ENCODE measurements at regions not wholly inside any gene's neighbourhood (a gene's known extent, or its start where the extent isn't known, plus 50 kb on each side); places are given as distances from the start of the nearest gene placed in this dataset.
A peak's percentile ranks its signal among the peaks of the same experiment; 100 is the strongest.

DNA sequence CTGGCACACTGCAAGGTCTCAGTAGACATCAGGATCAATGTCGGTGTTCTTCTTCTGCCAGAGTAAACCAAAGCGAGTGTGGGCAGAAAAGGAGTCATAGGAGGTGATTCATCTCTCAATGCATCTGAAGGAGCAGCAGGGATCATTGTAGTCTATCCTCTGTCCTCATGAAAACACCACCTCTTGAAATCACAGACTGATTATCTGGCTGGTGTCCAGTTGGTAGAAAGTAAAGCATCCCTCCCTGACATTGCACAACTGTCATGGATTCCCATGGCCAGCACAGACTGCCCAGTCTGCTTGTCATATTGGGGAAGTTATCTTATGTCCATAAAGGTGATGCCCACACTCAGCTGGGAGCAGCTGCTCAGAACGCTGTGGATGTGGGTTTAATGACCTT is 74.1 kb downstream of the ABCC12 start:
- DNase-seq (ENCODE audit: low read depth) = peak; percentile 50
- Histone ChIP-seq H3K4me3 (ENCODE audit: low read depth, low read length) (no peak overlapping the region), H3K27me3 (ENCODE audit: control insufficient read depth, insufficient read depth, low read length) (no peaks in the 10 kb centered on the region), H3K36me3 (ENCODE audit: control insufficient read depth, insufficient read depth, low read length) (no peaks in the 10 kb centered on the region)
- TF ChIP-seq, protein P1, sequence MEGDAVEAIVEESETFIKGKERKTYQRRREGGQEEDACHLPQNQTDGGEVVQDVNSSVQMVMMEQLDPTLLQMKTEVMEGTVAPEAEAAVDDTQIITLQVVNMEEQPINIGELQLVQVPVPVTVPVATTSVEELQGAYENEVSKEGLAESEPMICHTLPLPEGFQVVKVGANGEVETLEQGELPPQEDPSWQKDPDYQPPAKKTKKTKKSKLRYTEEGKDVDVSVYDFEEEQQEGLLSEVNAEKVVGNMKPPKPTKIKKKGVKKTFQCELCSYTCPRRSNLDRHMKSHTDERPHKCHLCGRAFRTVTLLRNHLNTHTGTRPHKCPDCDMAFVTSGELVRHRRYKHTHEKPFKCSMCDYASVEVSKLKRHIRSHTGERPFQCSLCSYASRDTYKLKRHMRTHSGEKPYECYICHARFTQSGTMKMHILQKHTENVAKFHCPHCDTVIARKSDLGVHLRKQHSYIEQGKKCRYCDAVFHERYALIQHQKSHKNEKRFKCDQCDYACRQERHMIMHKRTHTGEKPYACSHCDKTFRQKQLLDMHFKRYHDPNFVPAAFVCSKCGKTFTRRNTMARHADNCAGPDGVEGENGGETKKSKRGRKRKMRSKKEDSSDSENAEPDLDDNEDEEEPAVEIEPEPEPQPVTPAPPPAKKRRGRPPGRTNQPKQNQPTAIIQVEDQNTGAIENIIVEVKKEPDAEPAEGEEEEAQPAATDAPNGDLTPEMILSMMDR (IDR thresholded peaks at IDR 0.05; ENCODE audit: insufficient read depth, low read depth, low read length) = no peak
- POLR2A ChIA-PET = no interaction called here
- CTCF ChIA-PET = interaction anchor here (0.8 to 1.4 kb wide), 2 partner anchors 21 to 938 kb away, joined by 4 to 5 read pairs; partner anchors contain the start of gene NETO2

DNA sequence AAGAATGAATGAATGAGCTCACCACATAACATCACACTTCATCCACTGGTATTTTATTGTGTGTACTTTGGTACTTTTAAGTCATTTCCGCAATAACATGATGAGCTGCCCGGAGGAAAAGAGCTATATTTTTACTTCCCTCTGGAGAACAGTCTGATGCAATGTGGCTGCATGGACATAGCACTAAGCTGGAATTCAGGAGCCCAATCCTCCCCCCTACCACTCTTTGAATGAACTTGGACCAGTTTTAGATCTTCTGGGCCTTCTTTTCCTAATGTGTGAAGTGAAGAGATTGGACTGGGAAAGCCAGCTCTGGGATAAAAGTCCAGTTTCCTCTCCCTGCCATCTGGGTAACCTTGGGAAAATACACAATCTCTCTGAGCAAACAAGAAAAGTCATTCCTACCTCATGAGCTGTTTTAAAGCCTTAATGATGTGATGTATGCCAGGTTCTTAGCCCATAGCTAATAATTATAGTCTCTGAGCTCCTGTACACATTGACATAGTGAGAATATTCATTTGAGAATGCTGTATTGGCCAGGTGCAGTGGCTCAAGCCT is 79.3 kb downstream of the ABCC12 start:
- TF ChIP-seq, protein P1 (IDR thresholded peaks at IDR 0.05; ENCODE audit: insufficient read depth, low read depth, low read length) = no peak
- peak; percentile 27 for DNase-seq (ENCODE audit: low read depth)
- no peaks in the 10 kb centered on the region for H3K36me3 ChIP-seq (ENCODE audit: control insufficient read depth, insufficient read depth, low read length)
- no peaks in the 10 kb centered on the region; the same call in 1 of the 2 replicates for H3K27me3 ChIP-seq (ENCODE audit: control insufficient read depth, insufficient read depth, low read length)
- H3K4me3 ChIP-seq (ENCODE audit: low read depth, low read length) = no peak overlapping the region
- ChIA-PET CTCF (interaction anchor here (0.9 to 2.7 kb wide), 3 partner anchors 11 to 22 kb away, joined by 3 to 11 read pairs (median 4); no protein-coding TSS in a partner anchor), POLR2A (no interaction called here)

DNA sequence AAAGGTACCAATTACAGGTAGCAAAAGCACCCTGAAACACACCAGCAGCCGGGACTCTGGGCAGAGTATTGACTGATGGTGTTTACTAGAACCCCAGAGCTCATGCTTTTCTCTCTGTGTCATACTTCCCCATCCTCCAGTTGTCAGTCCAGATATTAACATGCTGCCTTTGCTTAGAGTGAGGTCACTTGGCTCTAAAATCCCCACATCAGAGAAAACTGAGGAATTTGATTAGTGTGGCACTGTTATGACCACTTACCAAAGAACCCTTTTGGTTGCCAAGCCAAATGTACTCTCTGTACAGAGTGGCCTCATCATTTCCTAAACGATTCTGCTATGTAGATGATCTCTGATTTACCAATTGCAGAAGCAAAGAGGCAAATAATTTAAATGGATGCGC is 80.4 kb downstream of the ABCC12 start:
- H3K4me3 ChIP-seq (ENCODE audit: low read depth, low read length) = no peak overlapping the region
- no peak for DNase-seq (ENCODE audit: low read depth)
- ChIA-PET POLR2A (no interaction called here), CTCF (interaction anchor here (2.7 kb wide), 1 partner anchor 21 kb away, joined by 11 read pairs; no protein-coding TSS in a partner anchor)
- TF ChIP-seq, protein P1 (IDR thresholded peaks at IDR 0.05; ENCODE audit: insufficient read depth, low read depth, low read length) = no peak
- no peaks in the 10 kb centered on the region; the same call in 1 of the 2 replicates for H3K27me3 ChIP-seq (ENCODE audit: control insufficient read depth, insufficient read depth, low read length)
- no peaks in the 10 kb centered on the region for H3K36me3 ChIP-seq (ENCODE audit: control insufficient read depth, insufficient read depth, low read length)

DNA sequence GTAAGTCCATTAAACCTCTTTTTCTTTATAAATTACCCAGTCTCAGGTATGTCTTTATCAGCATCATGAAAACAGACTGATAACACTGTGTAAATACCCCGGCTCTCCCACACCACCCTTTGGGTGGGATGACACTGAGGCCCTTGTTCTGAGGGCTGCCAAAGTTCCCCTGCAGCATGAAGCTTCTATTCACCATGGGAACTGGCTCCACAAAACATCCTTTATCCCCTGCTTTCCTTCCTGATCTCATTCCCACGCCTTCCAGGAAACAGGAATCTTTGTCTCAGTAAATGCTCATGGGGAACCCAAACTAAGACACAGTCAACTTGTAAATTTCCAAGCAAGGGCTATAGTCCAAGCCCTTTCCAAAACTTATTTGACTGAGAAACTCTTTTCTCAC is 88.4 kb downstream of the ABCC12 start:
- DNase-seq (ENCODE audit: low read depth) = no peak
- H3K36me3 ChIP-seq (ENCODE audit: control insufficient read depth, insufficient read depth, low read length) = no peaks in the 10 kb centered on the region
- no peaks in the 10 kb centered on the region; the same call in none of the 2 replicates for H3K27me3 ChIP-seq (ENCODE audit: control insufficient read depth, insufficient read depth, low read length)
- TF ChIP-seq, protein P1 (IDR thresholded peaks at IDR 0.05; ENCODE audit: insufficient read depth, low read depth, low read length) = no peak
- CTCF ChIA-PET = no interaction called here
- POLR2A ChIA-PET = no interaction called here
- H3K4me3 ChIP-seq (ENCODE audit: low read depth, low read length) = no peak overlapping the region

DNA sequence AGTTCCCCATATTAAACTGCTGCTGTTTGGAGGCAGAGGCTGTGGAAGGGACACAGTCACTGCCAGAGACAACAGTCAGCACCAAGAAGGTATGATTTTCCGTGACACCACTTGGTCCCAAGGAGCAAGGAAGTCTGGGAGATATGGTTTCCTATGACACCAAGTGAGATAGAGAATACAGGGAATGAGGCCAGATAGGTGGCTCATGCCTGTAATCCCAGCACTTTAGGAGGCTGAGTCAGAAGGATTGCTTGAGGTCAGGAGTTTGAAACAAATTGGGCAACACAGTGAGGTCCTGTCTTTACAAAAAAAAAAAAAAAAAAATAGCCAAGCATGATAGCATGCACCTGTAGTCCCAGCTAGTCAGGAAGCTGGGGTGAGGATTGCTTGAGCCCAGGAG is 90.8 kb downstream of the ABCC12 start:
- ChIA-PET POLR2A (no interaction called here), CTCF (interaction anchor here (2.2 kb wide), 1 partner anchor 10 kb away, joined by 12 read pairs; no protein-coding TSS in a partner anchor)
- no peaks in the 10 kb centered on the region; the same call in 1 of the 2 replicates for H3K27me3 ChIP-seq (ENCODE audit: control insufficient read depth, insufficient read depth, low read length)
- H3K4me3 ChIP-seq (ENCODE audit: low read depth, low read length) = no peak overlapping the region
- DNase-seq (ENCODE audit: low read depth) = no peak
- TF ChIP-seq, protein P1 (IDR thresholded peaks at IDR 0.05; ENCODE audit: insufficient read depth, low read depth, low read length) = no peak
- no peaks in the 10 kb centered on the region for H3K36me3 ChIP-seq (ENCODE audit: control insufficient read depth, insufficient read depth, low read length)

Measured in BJ (cell line).